ENCODE measurements at regions not wholly inside any gene's neighbourhood (a gene's known extent, or its start where the extent isn't known, plus 50 kb on each side); places are given as distances from the start of the nearest gene placed in this dataset.

- intact Hi-C loops (cut with DNase I; ENCODE audit: low total_unique reads) = no loop called here
- H3K36me3 ChIP-seq = no peaks in the 10 kb centered on the region
- H3K27ac ChIP-seq = no peak overlapping the region
- 68 to 77% (median 71%) methylated on average over 6 of the region's 6 CpGs for WGBS, 5 donors
- TF ChIP-seq EP300 (IDR thresholded peaks at IDR 0.05) = no peak
- H3K4me1 ChIP-seq = no peaks in the 10 kb centered on the region
- peaks cover 0 to 21% (median 0%) of the 10 kb centered on the region in 3 donors for H3K27me3 ChIP-seq
- peak in 1 of 2 donors; percentile 38 for DNase-seq
- no peak overlapping the region for H3K4me3 ChIP-seq
- peaks cover 0 to 12% (median 5%) of the 10 kb centered on the region in 4 donors for H3K9me3 ChIP-seq
Observed at GRCh38 chr14:94897082-94897481, 127.2 kb upstream of the GSC start.

- no peak overlapping the region for H3K27ac ChIP-seq
- H3K4me3 ChIP-seq = no peak overlapping the region
- DNase-seq = no peak
- no peaks in the 10 kb centered on the region for H3K4me1 ChIP-seq
- WGBS, 5 donors = 61 to 78% (median 72%) methylated on average over 17 of the region's 17 CpGs
- no peaks in the 10 kb centered on the region for H3K36me3 ChIP-seq
- H3K27me3 ChIP-seq = peaks cover 0 to 18% (median 0%) of the 10 kb centered on the region in 3 donors
- intact Hi-C loops (cut with DNase I; ENCODE audit: low total_unique reads) = no loop called here
- H3K9me3 ChIP-seq = peaks cover 0 to 12% (median 5%) of the 10 kb centered on the region in 4 donors
- TF ChIP-seq POLR2A (IDR thresholded peaks at IDR 0.05) (no peak), CTCF (IDR thresholded peaks at IDR 0.05) (no peak), POLR2AphosphoS5 (IDR thresholded peaks at IDR 0.05) (no peak), EP300 (IDR thresholded peaks at IDR 0.05) (no peak)
Observed at GRCh38 chr14:94893411-94894160, 123.7 kb upstream of the GSC start.

- Histone ChIP-seq H3K4me1 (no peaks in the 10 kb centered on the region), H3K27ac (no peak overlapping the region), H3K36me3 (no peaks in the 10 kb centered on the region), H3K27me3 (peaks cover 0 to 12% (median 0%) of the 10 kb centered on the region in 3 donors), H3K9me3 (peaks cover 0 to 12% (median 5%) of the 10 kb centered on the region in 4 donors), H3K4me3 (no peak overlapping the region)
- intact Hi-C loops (cut with DNase I; ENCODE audit: low total_unique reads) = no loop called here
- DNase-seq = no peak
- no peak for TF ChIP-seq POLR2AphosphoS5 (IDR thresholded peaks at IDR 0.05)
- TF ChIP-seq CTCF (IDR thresholded peaks at IDR 0.05) = no peak
- TF ChIP-seq POLR2A (IDR thresholded peaks at IDR 0.05) = no peak
- TF ChIP-seq EP300 (IDR thresholded peaks at IDR 0.05) = no peak
- WGBS, 5 donors = 52 to 58% (median 54%) methylated on average over 6 of the region's 6 CpGs
Observed at GRCh38 chr14:94890785-94891184, 120.9 kb upstream of the GSC start.

- WGBS, 5 donors = 94 to 99% (median 95%) methylated on average over 6 of the region's 6 CpGs
- Histone ChIP-seq H3K4me3 (no peak overlapping the region), H3K9me3 (peaks cover 0 to 3% (median 0%) of the 10 kb centered on the region in 4 donors), H3K27ac (no peak overlapping the region), H3K27me3 (peaks cover 0 to 10% (median 0%) of the 10 kb centered on the region in 3 donors), H3K36me3 (no peaks in the 10 kb centered on the region), H3K4me1 (no peaks in the 10 kb centered on the region)
- intact Hi-C loops (cut with DNase I; ENCODE audit: low total_unique reads) = no loop called here
- DNase-seq = no peak
- TF ChIP-seq CTCF (IDR thresholded peaks at IDR 0.05) (no peak), EP300 (IDR thresholded peaks at IDR 0.05) (no peak), POLR2A (IDR thresholded peaks at IDR 0.05) (no peak), POLR2AphosphoS5 (IDR thresholded peaks at IDR 0.05) (no peak)
Observed at GRCh38 chr14:94889520-94890312, 119.8 kb upstream of the GSC start.
